NCI-H2081 (cell line): ENCODE measurements at regions not wholly inside any gene's neighbourhood (a gene's known extent, or its start where the extent isn't known, plus 50 kb on each side); places are given as distances from the start of the nearest gene placed in this dataset.

ENCODE experiments used
- DNase-seq, 2 experiments: peaks; one replicate each; lab custom pipeline; 2025; lab: John Stamatoyannopoulos, UW

- no peak for DNase-seq
Measured at GRCh38 chrX:126489116-126489695, 63.4 kb downstream of the DCAF12L1 start.

GRCh38 chrX:126485409-126485808 lies 67.2 kb downstream of the DCAF12L1 start:
- DNase-seq = no peak

GRCh38 chrX:126481916-126482315 lies 70.7 kb downstream of the DCAF12L1 start:
- no peak for DNase-seq

GRCh38 chrX:126459896-126460826 lies 92.5 kb downstream of the DCAF12L1 start:
- DNase-seq = peak in 1 of 2 experiments; percentile 26

- DNase-seq = no peak
Measured at GRCh38 chrX:126456136-126456535, 96.5 kb downstream of the DCAF12L1 start.

GRCh38 chrX:126448681-126449080 lies 103.9 kb downstream of the DCAF12L1 start:
- DNase-seq = no peak
